Testis (tissue), 2 donors: ENCODE measurements at regions not wholly inside any gene's neighbourhood (a gene's known extent, or its start where the extent isn't known, plus 50 kb on each side); places are given as distances from the start of the nearest gene placed in this dataset.

Experiments used
- DNase-seq: peaks from one replicate; pipeline ENCODE4 v3.0.0-alpha.2; 2019
- H3K27ac ChIP-seq, 2 donors: fragments of 200-600 bp; sonication (generic); one replicate each; pipeline ENCODE4 v1.5.1; 2019
- H3K27me3 ChIP-seq: fragments of 200-600 bp; sonication (generic); one replicate; pipeline ENCODE4 v1.5.1; 2019
- H3K36me3 ChIP-seq: fragments of 200-600 bp; sonication (generic); one replicate; pipeline ENCODE4 v1.5.1; 2017; ENCODE audit warnings: low read depth; ENCODE audit errors: missing control alignments
- H3K4me1 ChIP-seq: fragments of 200-600 bp; sonication (generic); one replicate; pipeline ENCODE4 v1.5.1; 2019
- H3K4me3 ChIP-seq, 2 donors: fragments of 200-600 bp; sonication (generic); one replicate each; pipeline ENCODE4 v1.5.1; 2017 to 2019
- H3K9me3 ChIP-seq: fragments of 200-600 bp; sonication (generic); one replicate; pipeline ENCODE4 v1.5.1; 2017
- POLR2A ChIP-seq: fragments of 450-650 bp; IDR thresholded peaks from one replicate; pipeline ENCODE4 v1.6.1; 2017; ENCODE audit warnings: antibody characterized with exemption, mild to moderate bottlenecking, moderate library complexity
- WGBS, 2 donors: methylation state at CpG; one replicate each; pipeline ENCODE4 v1.1.5; 2018; 5-methylcytosine and 5-hydroxymethylcytosine counted together
- intact Hi-C: fragments of 100-400 bp; cut with DNase I; formaldehyde crosslinking; loops from one replicate; pipeline ENCODE4 v1.15.1; 2023; ENCODE audit warnings: low total_unique reads
- TF ChIP-seq, protein P1 (sequence below), 3 experiments: fragments of 450-650 bp in 2 of 3; fragments of 200-600 bp in 1 of 3; sonication (generic) in 1 of 3; IDR thresholded peaks; one replicate each; pipeline ENCODE4 v1.5.1; 2016 to 2019; ENCODE audit warnings: antibody characterized with exemption in 3 of 3, mild to moderate bottlenecking in 2 of 3, moderate library complexity in 1 of 3

DNA sequence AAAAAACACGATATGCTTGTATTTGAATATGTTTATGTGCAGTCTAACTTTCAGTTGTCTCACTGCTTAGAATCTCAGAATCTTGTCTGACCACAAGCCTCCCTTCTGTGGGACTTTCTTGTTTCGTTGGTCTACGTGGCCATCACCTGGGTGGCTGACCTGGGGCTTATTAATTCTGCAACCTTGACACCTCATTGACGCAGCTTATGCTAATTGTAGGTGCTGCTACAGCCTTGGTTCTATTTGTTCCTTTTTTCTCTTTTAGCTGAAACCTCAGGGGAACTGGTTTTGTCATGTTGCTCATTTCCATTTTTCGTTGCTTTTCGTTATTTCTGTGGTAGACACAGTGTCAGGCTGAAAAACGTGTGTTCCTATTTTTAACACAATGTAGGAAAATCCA lies 273.7 kb downstream of the SLC4A3 start:
- H3K4me3 ChIP-seq, result no peak overlapping the region
- H3K27ac ChIP-seq, result no peak overlapping the region
- 79 to 80% methylated on average over 7 of the region's 7 CpGs for WGBS, 2 donors
- no peak for TF ChIP-seq POLR2A
- TF ChIP-seq, protein P1, sequence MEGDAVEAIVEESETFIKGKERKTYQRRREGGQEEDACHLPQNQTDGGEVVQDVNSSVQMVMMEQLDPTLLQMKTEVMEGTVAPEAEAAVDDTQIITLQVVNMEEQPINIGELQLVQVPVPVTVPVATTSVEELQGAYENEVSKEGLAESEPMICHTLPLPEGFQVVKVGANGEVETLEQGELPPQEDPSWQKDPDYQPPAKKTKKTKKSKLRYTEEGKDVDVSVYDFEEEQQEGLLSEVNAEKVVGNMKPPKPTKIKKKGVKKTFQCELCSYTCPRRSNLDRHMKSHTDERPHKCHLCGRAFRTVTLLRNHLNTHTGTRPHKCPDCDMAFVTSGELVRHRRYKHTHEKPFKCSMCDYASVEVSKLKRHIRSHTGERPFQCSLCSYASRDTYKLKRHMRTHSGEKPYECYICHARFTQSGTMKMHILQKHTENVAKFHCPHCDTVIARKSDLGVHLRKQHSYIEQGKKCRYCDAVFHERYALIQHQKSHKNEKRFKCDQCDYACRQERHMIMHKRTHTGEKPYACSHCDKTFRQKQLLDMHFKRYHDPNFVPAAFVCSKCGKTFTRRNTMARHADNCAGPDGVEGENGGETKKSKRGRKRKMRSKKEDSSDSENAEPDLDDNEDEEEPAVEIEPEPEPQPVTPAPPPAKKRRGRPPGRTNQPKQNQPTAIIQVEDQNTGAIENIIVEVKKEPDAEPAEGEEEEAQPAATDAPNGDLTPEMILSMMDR (IDR thresholded peaks at IDR 0.05), result no peak
- H3K9me3 ChIP-seq, result no peaks in the 10 kb centered on the region
- intact Hi-C loops, result no loop called here
- no peak for DNase-seq
- no peaks in the 10 kb centered on the region for H3K4me1 ChIP-seq
- H3K36me3 ChIP-seq, result no peaks in the 10 kb centered on the region
- no peaks in the 10 kb centered on the region for H3K27me3 ChIP-seq

DNA sequence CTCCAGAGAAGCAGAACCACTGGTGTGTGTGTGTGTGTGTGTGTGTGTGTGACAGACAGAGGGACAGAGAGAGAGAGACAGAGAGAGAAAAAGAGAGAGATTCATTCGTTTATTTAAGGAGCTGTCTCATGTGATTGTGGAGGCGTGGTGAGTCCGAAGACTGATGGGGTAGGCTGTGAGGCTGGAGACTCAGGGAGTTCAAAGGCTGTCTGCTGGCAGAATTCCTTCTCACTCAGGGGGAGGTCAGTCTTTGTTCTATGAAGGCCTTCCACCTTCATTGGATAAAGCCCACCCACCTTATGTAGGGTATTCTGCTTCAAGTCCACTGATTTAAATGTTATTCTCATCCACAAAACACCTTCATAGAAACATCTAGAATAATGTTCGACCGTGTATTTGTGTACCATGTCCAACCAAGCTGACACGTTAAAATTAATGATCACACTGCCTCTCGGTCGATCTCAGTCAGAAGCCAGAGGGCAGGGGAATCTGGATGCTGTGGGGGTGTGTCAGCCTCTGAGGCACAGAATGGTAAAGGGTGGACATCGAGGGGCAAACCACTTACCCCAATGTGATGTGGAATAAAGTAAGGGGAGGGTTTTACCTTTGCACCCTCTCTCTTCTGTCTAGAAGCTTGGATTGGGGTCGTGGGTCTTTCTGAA lies 275.6 kb downstream of the SLC4A3 start:
- WGBS, 2 donors, result 52% methylated on average over 10 of the region's 10 CpGs
- H3K9me3 ChIP-seq, result no peaks in the 10 kb centered on the region
- no peak overlapping the region for H3K27ac ChIP-seq
- H3K27me3 ChIP-seq, result no peaks in the 10 kb centered on the region
- no peak for TF ChIP-seq POLR2A
- TF ChIP-seq, protein P1 (IDR thresholded peaks at IDR 0.05), result no peak
- H3K36me3 ChIP-seq, result no peaks in the 10 kb centered on the region
- intact Hi-C loops, result no loop called here
- no peak for DNase-seq
- H3K4me1 ChIP-seq, result no peaks in the 10 kb centered on the region
- no peak overlapping the region for H3K4me3 ChIP-seq

GRCh38 chr2:219905640-219906039 lies 278.2 kb downstream of the SLC4A3 start:
- Histone ChIP-seq H3K9me3 (no peaks in the 10 kb centered on the region), H3K27me3 (no peaks in the 10 kb centered on the region)

GRCh38 chr2:219906114-219907010 lies 278.9 kb downstream of the SLC4A3 start:
- no peaks in the 10 kb centered on the region for H3K27me3 ChIP-seq
- no peaks in the 10 kb centered on the region for H3K4me1 ChIP-seq
- no peaks in the 10 kb centered on the region for H3K36me3 ChIP-seq
- WGBS, 2 donors, result 72 to 75% methylated on average over 7 of the region's 7 CpGs
- intact Hi-C loops, result no loop called here
- H3K27ac ChIP-seq, result no peak overlapping the region
- no peak overlapping the region for H3K4me3 ChIP-seq
- no peak for DNase-seq
- no peaks in the 10 kb centered on the region for H3K9me3 ChIP-seq
- TF ChIP-seq POLR2A, result no peak
- TF ChIP-seq, protein P1 (IDR thresholded peaks at IDR 0.05), result no peak

More at GRCh38 chr2:219905640-219906039, 278.2 kb downstream of the SLC4A3 start:
- intact Hi-C loops, result no loop called here
- TF ChIP-seq, protein P1 (IDR thresholded peaks at IDR 0.05), result no peak
- no peak for TF ChIP-seq POLR2A
- DNase-seq, result no peak
- Histone ChIP-seq H3K4me1 (no peaks in the 10 kb centered on the region), H3K4me3 (no peak overlapping the region), H3K27ac (no peak overlapping the region), H3K36me3 (no peaks in the 10 kb centered on the region)
- WGBS, 2 donors, result 69 to 89% methylated on average over 2 of the region's 2 CpGs
